HG03135 (cell line): ENCODE measurements at regions not wholly inside any gene's neighbourhood (a gene's known extent, or its start where the extent isn't known, plus 50 kb on each side); places are given as distances from the start of the nearest gene placed in this dataset.
"Not testable (repeated sequence)": the region's sequence is repeated elsewhere in the genome, so short reads cannot be mapped to it uniquely, and the experiment has no call there.

Experiments
- ATAC-seq: cut with Tn5 transposase; IDR thresholded peaks from one replicate; pipeline ENCODE4 v1.9.1; 2021; ENCODE audit warnings: mild to moderate bottlenecking, moderate library complexity; ENCODE audit not compliant: unreplicated experiment

DNA sequence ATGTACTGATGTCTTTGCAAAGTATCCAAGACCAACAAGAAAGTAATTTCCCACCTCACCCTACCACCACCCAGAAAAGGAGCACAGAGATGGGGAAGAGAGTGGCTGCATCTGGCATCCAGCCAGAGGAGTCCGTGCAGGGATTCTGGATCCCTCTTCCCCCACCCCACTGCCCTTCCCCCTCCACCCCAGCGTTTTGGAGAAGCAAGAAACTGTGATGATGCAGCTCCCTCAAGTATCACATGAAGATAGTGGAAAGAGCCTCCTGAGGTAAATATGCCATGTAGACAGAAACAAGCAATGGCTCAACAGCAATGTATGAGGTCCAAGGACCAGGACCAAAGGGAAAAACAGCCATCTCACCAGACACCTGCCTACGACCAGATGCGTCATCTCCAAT, 153.8 kb downstream of the DEPDC1B start:
- ATAC-seq = no peak

DNA sequence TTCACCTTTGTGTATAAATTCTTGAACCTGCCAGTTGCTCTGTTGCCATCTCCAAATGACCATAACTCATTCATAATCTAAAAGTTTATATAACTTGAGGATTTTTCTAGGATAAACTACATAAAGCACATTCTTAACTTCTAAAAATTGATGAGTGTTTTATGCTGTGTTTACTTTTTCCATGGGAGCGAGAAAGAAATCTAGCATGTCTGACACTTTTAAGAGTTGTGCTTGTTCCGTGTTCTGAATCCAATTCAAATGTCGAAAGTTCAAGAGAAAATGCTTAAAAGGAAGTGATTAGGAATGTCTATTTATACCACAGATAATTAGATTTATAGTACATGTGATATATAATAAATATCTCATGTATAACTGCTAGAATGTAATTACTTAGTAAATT, 154.4 kb downstream of the DEPDC1B start:
- ATAC-seq = no peak

DNA sequence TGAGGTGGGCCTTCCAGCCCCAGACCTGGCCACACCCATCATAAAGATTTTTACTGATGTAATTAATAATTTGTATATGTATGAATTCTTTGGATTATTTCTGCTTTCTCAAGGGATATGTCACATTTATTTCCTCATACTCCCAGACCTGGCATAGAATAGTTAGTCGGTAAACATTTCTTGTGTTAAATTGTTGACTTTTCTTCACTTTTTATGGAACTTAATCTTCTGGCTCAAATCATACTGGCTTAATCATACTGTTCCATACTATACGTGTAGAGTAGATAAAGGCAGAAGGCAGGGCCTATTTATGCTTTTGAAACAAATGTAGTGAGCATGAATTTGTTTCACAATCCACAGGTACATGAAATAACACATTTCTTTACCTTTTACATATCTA, 155.8 kb downstream of the DEPDC1B start:
- ATAC-seq = no peak

DNA sequence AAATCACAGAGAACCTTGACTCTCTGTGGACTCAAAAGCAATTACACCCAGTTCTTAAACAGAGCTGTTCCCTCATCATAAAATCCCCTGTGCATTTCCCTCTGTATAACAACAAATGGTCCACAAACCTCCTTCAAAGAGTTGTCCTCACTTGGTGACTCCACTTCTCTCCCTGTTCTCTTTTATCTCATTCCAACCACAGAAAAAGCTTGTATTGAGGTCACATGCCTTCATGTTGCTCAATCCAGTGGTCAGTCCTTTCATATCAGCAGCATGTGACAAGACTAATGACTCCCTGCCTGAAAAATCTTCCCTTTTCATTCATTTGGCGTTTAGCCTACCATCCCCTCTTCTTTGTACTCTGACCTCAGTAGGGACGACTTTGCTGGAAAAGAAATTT, 158.0 kb downstream of the DEPDC1B start:
- ATAC-seq = peak; percentile 15

DNA sequence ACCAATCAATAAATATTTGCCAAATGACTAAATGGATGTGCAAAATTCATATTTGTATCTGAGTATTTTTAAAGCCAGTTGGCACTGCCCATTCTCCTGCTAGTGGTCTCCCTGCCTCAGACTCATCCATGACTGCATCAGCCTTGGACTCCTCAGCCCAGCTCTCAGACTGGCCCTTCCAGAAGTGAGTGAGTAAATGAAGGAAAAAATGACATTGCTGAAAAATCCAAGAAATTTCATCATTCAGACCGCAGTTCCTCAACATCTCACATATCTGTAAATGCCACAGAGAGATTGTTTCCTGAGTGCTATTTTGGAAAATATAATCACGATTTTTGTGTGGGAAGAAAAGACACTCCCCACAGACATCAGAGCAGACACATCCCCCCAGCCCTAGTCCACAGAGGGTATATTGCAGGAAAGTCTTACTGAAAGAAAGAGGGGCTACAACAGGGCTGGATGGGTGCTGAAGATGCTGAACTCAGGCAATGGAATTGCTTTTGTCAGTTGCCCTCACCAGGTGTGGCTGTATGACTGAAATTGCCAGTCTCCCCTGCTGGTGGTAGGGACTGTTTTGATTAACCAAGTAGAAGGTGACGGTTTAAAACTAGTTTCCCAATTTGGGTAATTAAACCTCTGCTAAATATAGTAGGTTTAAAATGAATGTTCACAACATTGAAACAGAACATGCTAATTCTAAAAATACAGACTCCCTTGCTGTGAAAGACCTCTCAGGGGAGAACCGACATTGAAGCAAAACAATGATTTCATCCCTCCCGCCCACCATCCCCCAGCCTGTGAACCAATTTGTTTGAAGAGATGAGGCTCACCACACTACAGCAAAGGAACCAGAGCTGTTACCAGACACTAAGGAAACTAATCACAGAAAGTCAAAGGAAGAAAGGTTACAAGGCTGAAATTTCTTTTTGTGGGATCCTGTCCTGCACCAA, 158.8 kb downstream of the DEPDC1B start:
- peak; percentile 81 for ATAC-seq

DNA sequence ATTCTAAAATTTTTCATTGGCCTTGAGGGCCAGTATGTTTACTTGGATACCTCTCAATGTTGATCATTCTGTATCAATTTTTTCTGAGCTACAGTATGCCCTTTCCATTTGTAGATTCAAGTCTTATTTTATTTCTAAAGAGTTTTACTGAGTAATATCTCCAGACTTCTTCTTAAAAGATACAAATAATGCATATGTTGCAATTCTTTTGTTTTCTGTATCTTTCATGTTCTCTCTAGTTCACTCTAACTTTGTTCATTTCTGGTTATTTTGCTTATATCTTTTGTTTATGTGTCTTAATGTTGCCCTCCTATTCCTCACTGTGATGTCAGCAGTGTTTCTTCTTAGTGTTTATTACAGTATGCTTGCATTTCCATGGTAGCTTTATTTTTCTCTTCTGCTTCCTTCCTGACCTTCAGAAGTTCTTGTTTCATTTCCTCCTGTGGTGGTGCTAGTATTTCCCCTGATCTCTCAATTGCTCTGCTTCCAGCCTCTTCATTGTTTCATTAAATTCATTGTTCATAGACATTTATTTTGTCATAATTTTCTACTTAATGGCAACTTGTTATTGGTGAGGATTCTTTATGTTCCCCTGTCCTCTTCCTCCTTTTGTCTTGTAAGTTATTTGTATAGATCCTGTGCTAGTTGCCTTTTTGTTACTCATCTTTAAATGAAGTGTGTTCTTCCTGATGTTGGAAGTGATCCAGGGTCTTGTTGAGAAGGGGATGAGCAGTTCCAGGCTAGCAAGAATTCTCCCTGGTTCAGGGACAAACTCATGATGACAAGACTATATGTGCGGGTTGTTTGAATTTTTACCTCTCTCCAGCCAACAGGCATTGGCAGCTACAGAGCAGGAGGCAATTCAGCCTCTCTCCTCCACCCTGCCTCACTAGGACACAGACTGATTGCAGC, 160.8 kb downstream of the DEPDC1B start:
- ATAC-seq = no peak

DNA sequence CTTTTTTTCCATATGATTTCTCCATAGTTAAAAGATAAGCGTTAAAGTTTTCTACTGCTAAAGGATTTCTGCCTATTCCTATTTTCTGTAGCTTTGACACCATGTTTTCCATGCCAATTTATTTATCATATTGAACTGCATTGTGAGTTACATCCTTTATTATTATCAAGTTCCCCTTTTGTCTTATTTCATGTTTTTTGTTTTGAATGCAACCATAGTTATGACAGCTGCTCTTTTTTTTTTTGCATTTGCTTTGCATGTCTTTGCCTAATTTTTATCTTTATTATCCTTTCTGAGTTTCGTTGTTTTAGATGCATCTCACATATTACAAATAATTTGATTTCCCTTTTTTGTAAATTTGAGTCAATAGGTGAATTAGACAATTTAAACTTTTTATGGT, 161.5 kb downstream of the DEPDC1B start:
- ATAC-seq = no peak

DNA sequence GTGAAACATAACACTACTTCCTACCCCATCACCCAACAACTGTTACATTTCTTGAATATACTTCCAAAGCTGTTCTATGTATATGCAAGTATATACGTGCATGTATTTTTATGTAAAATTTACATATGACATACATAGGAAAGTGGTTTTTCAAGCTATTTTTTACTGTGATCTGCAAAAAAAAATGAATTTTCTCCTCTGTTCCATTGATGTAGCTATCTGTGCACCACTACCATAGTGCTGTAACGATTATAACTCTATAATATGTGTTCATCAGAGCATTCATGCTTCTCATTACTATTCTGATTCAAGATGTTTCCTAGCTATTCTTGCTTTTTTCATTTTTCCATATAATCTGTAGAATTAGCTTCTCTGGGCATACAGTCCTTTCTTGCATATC, 164.0 kb downstream of the DEPDC1B start:
- no peak for ATAC-seq

DNA sequence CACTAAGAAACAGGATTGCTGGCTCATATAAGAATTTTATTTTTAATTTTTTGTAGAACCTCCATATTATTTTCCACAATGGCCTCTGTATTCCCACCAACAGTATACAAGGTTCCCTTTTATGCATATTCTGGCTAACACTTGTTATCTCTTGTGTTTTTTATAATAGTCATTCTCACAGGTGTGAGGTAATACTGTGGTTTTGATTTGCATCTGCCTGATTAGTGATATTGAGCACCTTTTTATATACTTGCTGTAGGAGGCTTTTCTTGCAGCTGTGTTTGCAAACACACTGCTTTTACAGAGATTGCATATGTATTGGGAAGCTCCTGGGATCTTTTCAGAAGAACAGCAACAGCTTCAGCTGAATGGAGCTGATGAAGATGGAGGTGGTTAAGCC, 164.8 kb downstream of the DEPDC1B start:
- no peak for ATAC-seq

DNA sequence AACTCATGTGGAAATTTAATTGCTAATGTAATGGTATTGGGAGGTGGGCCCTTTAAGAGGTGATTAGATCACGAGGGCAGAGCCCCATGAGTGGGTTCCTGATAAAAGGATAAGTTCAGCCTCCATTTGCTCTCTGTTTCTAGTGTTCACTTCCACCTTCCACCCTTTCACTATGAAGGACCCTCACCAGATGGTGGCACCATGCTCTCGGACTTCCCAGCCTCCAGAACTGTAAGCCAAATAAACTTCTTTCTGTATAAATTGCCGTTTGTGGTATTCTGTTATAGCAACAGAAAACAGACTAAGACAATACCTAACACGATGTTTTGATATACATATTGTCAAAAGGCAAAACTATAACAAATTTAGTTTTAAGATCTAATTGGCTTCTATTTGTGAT, 166.2 kb downstream of the DEPDC1B start:
- ATAC-seq = no peak

DNA sequence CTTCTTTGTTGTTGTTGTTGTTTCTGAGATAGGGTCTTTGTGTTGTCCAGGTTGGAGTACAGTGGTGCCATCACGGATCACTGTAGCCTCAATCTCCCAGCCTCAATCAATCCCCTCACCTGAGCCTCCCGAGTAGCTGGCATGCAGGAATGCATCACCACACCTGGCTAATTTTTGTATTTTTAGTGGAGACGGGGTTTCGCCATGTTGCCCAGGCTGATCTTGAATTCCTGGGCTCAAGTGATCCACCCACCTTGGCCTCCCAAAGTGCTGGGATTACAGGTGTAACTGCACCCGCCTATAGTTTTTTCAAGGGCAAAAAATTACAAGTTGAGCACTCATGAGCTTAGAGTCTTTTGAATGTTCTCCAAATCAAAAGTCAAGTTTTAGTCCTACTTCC, 167.2 kb downstream of the DEPDC1B start:
- not testable (repeated sequence) for ATAC-seq

DNA sequence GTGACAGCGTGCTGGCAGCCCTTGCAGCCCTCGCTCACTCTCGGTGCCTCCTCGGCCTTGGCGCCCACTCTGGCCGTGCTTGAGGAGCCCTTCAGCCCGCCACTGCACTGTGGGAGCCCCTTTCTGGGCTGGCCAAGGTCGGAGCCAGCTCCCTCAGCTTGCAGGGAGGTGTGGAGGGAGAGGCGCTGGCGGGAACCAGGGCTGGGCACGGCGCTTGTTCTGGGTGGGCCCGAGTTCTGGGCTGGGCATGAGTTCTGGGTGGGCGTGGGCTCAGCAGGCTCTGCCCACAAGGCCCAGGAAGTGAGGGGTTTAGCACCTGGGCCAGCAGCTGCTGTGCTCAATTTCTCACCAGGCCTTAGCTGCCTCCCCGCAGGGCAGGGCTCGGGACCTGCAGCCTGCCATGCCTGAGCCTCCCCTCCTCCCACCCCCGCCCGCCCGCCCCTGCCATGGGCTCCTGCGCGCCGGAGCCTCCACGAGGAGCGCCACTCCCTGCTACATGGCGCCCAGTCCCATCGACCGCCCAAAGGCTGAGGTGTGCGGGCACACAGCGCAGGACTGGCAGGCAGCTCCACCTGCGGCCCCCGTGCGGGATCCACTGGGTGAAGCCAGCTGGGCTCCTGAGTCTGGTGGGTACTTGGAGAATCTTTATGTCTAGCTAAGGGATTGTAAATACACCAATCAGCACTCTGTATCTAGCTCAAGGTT, 169.7 kb downstream of the DEPDC1B start:
- ATAC-seq = not testable (repeated sequence)

DNA sequence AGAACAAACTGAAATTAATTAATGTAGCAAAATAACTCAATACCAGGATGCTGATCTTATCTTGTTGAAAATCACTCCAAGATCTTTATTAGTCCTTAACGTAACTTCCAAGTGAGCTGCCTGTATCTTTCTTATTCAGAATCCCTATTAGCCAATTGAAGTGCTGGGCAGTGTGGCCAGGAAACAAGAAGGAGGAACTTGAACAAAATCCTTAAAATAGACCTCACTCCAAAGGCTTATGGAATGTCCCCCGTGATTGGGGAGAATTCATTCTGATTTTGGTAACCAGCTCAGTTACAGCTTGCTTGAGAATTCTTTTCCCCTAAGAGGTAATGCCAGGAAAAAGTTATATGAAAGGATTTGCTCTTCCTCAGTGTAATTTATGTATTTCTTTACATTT, 171.0 kb downstream of the DEPDC1B start:
- ATAC-seq = no peak

DNA sequence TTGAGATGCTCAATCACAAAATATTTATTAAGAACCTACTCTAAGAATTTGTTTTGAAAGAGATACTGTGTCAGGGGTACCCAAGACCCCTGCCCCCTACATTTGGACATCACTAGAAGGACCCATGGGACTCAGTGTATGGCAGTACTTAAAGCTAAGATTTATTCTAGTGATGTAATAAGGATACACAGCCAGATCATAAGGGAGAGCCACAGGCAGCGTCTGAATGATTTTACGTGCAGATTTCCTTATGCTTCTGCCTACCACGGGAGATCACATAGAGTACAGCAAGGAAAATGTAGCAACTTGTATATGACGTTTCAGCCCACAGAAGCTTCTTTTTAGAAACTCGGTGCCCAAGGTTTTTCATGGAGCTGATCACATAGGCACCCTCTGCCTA, 172.9 kb downstream of the DEPDC1B start:
- no peak for ATAC-seq

DNA sequence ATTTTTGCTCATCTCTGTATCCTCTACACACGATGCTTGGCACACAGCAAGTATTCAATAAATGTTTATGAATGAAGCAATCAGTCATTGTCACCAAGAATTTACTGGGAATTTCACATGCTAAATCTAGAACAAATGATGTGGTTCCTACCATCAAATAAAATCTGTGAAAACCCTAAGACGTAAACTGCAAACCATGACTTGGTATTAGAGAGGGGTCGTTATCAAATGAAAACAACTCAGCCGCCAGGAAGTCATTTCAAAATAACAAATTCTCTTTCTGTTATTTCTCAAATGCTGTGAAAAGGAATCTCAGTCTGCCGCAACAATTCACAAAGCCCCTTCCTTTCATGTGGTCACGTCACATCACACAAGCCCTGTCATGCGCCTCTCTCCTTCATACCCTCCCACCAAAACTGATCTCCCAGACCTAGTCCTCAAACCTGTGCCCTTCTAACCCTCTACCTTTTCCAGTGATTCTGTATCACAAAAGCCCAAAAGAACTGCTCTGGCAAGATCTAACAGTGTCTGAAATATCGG, 173.6 kb downstream of the DEPDC1B start:
- ATAC-seq = no peak

DNA sequence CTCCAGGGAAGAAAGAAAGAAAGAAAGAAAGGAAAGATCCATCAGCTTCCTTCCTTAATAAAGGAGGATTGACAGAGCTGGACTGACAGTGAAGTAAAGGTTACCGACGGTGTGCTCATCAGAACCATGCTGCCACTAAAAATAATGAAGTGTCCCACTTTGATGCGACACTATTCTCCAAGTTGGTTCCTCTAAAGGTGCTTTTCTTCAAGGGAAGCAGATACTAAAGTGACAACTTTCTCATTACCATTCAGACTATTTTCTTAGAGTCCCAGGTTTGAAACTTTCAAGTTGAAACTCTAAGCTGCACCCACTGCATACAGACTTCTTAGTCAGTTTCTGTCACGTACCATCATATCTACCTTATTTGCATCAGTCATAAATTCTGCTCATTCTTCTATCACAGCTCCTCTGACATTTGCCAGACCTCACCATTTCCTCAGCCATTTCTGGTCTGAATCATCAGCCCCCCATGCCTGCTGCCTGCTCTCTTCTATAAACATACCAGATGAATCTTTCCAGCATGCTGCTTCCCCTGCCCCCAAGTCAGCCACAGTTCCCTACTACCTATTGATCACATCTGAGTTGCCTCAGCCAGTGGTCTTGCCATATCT, 177.6 kb downstream of the DEPDC1B start:
- ATAC-seq = peak; percentile 64

DNA sequence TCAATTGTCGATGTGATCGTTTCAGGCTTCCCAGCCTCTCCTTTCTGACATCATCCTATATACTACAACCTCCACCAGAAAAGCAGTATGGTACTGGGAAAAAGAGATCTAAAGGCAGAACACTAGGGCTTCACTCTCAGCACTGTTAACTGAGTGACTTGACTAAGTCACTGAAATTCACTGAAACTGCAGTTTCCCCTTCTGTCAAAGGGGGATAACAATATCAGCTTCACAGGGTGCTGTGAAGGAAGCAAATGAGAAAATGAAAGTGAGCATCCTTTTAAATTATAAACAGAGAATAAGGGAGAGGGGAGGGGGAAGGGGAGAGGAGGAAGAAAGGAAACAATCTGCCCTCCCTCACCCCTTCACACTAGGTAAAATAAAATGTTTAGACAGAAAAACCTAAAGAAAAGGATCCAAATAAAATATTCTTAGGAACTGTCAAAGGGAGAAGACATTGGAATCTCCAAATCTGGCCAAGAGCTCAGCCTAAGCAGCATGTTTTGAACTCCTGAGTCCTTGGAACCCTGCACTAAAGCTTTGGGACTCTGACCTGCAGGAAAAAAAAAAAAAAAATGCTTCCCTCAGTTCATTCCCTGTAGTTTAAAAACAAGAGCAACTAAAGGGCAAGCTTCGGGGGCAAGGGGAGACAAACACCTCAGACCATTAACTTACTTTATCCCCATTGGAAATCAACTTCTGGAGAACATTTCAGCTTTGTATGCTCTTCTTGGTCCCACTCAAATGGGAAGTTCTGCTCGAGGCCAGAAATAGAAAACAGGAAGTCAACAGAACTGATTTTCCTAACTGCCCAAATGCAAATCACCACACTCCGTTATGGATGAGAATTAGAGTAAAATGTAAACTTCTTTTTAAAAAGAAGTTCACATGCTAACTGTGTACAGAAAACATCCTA, 178.3 kb downstream of the DEPDC1B start:
- ATAC-seq = peak; percentile 59

DNA sequence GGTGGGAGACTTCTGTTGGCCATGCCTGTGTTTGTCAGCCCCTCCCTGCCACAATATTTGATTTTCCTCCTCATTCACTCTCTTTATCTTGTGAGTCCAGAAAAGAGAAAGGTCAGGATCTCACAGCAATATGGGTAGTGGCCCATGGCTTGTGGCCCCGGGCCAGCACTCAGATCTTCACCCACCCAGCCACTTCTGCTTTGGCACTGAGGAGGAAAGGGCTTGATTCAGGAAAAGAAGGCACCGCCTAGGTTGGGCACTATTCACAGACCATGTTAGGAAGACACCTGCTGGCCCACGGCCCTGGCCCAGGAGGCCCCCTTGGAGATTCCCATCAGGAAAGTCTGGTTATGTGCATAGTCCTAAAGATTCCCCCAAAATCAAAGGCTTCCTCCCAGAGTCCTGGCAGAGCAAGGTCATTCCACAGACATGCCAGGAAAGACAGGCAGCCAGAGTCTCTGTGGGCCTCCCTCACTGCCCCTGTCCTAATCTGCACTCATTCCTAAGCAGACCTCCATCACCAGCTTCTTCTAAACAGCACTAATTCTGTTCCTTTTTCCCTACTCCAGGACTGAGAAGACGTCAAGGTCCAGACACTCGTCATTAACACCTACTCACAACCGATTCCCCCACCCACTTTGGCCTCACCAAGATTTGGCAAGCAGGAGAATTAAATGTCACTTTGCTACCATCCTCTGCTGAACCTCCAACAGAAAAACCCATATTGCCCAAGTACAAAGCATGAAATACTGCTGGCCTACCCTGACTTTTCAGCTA, 179.3 kb downstream of the DEPDC1B start:
- ATAC-seq = no peak

DNA sequence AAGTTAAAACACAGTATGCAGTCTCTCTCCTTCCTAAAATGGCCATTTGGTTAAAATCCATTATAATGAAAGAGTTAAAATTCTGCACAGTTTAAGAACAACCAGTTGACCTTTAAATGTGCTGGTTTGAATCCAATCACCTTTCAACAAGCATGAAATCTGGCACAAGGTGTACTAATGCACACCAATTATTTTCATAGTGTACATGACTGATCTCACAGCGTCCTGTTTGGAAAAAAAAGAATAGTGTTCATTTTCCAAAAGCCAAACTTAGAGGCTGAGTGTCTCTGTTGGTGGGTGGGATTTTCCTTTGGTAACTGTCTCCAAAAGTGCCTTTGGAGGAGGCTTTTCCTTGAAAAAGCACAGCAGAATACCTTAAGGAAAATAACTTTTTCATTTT, 180.6 kb downstream of the DEPDC1B start:
- no peak for ATAC-seq
